K562 (cell line): ENCODE measurements at regions not wholly inside any gene's neighbourhood (a gene's known extent, or its start where the extent isn't known, plus 50 kb on each side); places are given as distances from the start of the nearest gene placed in this dataset.
"Not testable (repeated sequence)": the region's sequence is repeated elsewhere in the genome, so short reads cannot be mapped to it uniquely, and the experiment has no call there.

Experiments used
- ATAC-seq: fragments of 200-7000 bp; cut with Tn5 transposase; 3 replicates; pipeline ENCODE4 v1.9.1; 2020; ENCODE audit warnings: moderate library complexity
- BruUV-seq: library from RNA; stranded (reverse); fragments of 400-500 nt; replicated peaks from 2 replicates; lab custom pipeline; 2021; lab: Mats Ljungman, UMichigan
- CTCF ChIA-PET: fragments of 300-600 bp; formaldehyde crosslinking; extraction: SDS; loops from one replicate; lab custom pipeline; 2021; ENCODE audit warnings: low intra/inter-chr PET ratio; lab: Yijun Ruan, JAX
- POLR2A ChIA-PET: fragments of 300-600, 350-650 bp; sonication (Branson Sonifier 250); formaldehyde crosslinking; extraction: SDS; loops from one replicate; lab custom pipeline; 2021; ENCODE audit warnings: antibody characterized with exemption, inconsistent platforms; lab: Yijun Ruan, JAX
- DNase-seq, 4 experiments: peaks; one replicate each; pipeline versions ENCODE4 v3.0.0 to v3.0.0-alpha.2; 2011 to 2018; ENCODE audit warnings: low spot score in 3 of 4, mixed read lengths in 3 of 4; ENCODE audit errors: extremely low read depth in 1 of 4
- FAIRE-seq: peaks from 2 replicates; lab custom pipeline; 2011; peaks lifted over from hg19 to GRCh38; lab: Jason Lieb, UNC
- H2AFZ ChIP-seq: 2 replicates; pipeline ENCODE4 v1.6.0; 2011; ENCODE audit warnings: low read depth, low read length, control low read depth, inconsistent platforms
- H3K27ac ChIP-seq: fragments of 200-600 bp; 3 replicates; pipeline ENCODE4 v1.8.0; 2011; ENCODE audit warnings: low read depth, mild to moderate bottlenecking, control low read depth, inconsistent platforms, low read length, moderate library complexity, mixed read lengths; ENCODE audit errors: extremely low read depth
- H3K27me3 ChIP-seq, 2 experiments: fragments of 300-600 bp in 1 of 2; 2 replicates in 1 of 2; 3 replicates in 1 of 2; pipeline versions ENCODE4 v1.6.0 to v1.8.0; 2011; ENCODE audit warnings: inconsistent platforms in 2 of 2, low read length in 2 of 2, mild to moderate bottlenecking in 1 of 2, mixed read lengths in 1 of 2, moderate library complexity in 1 of 2; ENCODE audit not compliant: control insufficient read depth in 2 of 2, insufficient read depth in 2 of 2
- H3K36me3 ChIP-seq: fragments of 300-600 bp; 3 replicates; pipeline ENCODE4 v1.8.0; 2011; ENCODE audit warnings: mild to moderate bottlenecking, low read length, inconsistent platforms; ENCODE audit not compliant: control insufficient read depth, insufficient read depth
- H3K4me1 ChIP-seq, 2 experiments: fragments of 200-600 bp in 1 of 2; replicated peaks in 1 of 2; 2 replicates in 1 of 2; 3 replicates in 1 of 2; pipeline versions ENCODE4 v1.5.1 to v1.8.0; 2011; ENCODE audit warnings: inconsistent platforms in 2 of 2, low read length in 2 of 2, mild to moderate bottlenecking in 1 of 2, mixed read lengths in 1 of 2, moderate library complexity in 1 of 2; ENCODE audit not compliant: control insufficient read depth in 2 of 2, insufficient read depth in 2 of 2
- H3K4me2 ChIP-seq: 2 replicates; pipeline ENCODE4 v1.6.1; 2011; ENCODE audit warnings: low read length, control low read depth, inconsistent platforms, mixed read lengths; ENCODE audit not compliant: insufficient read depth
- H3K4me3 ChIP-seq: fragments of 200-600 bp; sonication (generic), shearing (Covaris generic); 2 replicates; pipeline ENCODE4 v1.5.1; 2016; ENCODE audit warnings: control low read depth, inconsistent platforms
- H3K79me2 ChIP-seq: fragments of 200-600 bp; 3 replicates; pipeline ENCODE4 v1.8.0; 2011; ENCODE audit warnings: low read length, inconsistent platforms; ENCODE audit not compliant: control insufficient read depth, insufficient read depth
- H3K9ac ChIP-seq, 2 experiments: 2 replicates each; pipeline versions ENCODE4 v1.6.0 to v1.6.1; 2011; ENCODE audit warnings: low read depth in 2 of 2, low read length in 2 of 2, control low read depth in 1 of 2, inconsistent platforms in 1 of 2, mild to moderate bottlenecking in 1 of 2, mixed read lengths in 1 of 2; ENCODE audit not compliant: insufficient read depth in 1 of 2
- H3K9me1 ChIP-seq: one replicate; pipeline ENCODE4 v1.6.0; 2011; ENCODE audit warnings: inconsistent platforms, mild to moderate bottlenecking, low read length, moderate library complexity; ENCODE audit not compliant: control insufficient read depth, insufficient read depth
- H3K9me3 ChIP-seq: replicated peaks from 2 replicates; pipeline ENCODE4 v1.5.1; 2011; ENCODE audit warnings: low read depth, low read length, inconsistent platforms; ENCODE audit not compliant: control insufficient read depth, insufficient read depth
- H4K20me1 ChIP-seq: replicated peaks from 2 replicates; pipeline ENCODE4 v1.6.1; 2011; ENCODE audit warnings: low read length, inconsistent platforms, mixed read lengths; ENCODE audit not compliant: control insufficient read depth, insufficient read depth
- WGBS: fragments of 100-300 bp; shearing (Covaris generic); methylation state at CpG from one replicate; pipeline ENCODE4 v1.1.6; 2016; ENCODE audit warnings: low coverage, mixed read lengths; ENCODE audit not compliant: insufficient coverage; ENCODE audit errors: missing lambda C conversion rate; 5-methylcytosine and 5-hydroxymethylcytosine counted together
- in situ Hi-C: fragments of 300-500 bp; cut with MboI; formaldehyde crosslinking; loops from 4 replicates; pipeline ENCODE4 v1.15.0; 2018; ENCODE audit warnings: inconsistent platforms, mixed read lengths
- intact Hi-C: fragments of 100-400 bp; cut with micrococcal nuclease; formaldehyde crosslinking; loops from 2 replicates; pipeline ENCODE4 v1.14.2; 2022

GRCh38 chr16:18631713-18632112 lies 69.8 kb upstream of the NOMO2 start:
- POLR2A ChIA-PET, BruUV-seq, H3K27me3 ChIP-seq, H3K4me2 ChIP-seq, in situ Hi-C loops, FAIRE-seq, H3K9me1 ChIP-seq, CTCF ChIA-PET, H3K4me1 ChIP-seq, H3K79me2 ChIP-seq, ATAC-seq, H3K9ac ChIP-seq, H3K9me3 ChIP-seq, H4K20me1 ChIP-seq, H3K27ac ChIP-seq, H3K36me3 ChIP-seq, DNase-seq, H2AFZ ChIP-seq, intact Hi-C loops, H3K4me3 ChIP-seq: not testable (repeated sequence)
- WGBS: no CpG with 5 or more reads among the region's 2 CpGs

- H3K79me2 ChIP-seq, BruUV-seq, H3K9ac ChIP-seq, ATAC-seq, H2AFZ ChIP-seq, CTCF ChIA-PET, H3K27ac ChIP-seq, H3K4me1 ChIP-seq, H3K4me2 ChIP-seq, H3K9me3 ChIP-seq, POLR2A ChIA-PET, intact Hi-C loops, in situ Hi-C loops, H3K9me1 ChIP-seq, H4K20me1 ChIP-seq, FAIRE-seq, H3K4me3 ChIP-seq, H3K36me3 ChIP-seq, DNase-seq, H3K27me3 ChIP-seq: not testable (repeated sequence)
- WGBS: 0% methylated on average over 1 of the region's 4 CpGs
Measured at GRCh38 chr16:18616993-18617392, 55.1 kb upstream of the NOMO2 start.
